ENCODE measurements at regions not wholly inside any gene's neighbourhood (a gene's known extent, or its start where the extent isn't known, plus 50 kb on each side); places are given as distances from the start of the nearest gene placed in this dataset.
A peak's percentile ranks its signal among the peaks of the same experiment; 100 is the strongest.
"Not testable (repeated sequence)": the region's sequence is repeated elsewhere in the genome, so short reads cannot be mapped to it uniquely, and the experiment has no call there.

DNA sequence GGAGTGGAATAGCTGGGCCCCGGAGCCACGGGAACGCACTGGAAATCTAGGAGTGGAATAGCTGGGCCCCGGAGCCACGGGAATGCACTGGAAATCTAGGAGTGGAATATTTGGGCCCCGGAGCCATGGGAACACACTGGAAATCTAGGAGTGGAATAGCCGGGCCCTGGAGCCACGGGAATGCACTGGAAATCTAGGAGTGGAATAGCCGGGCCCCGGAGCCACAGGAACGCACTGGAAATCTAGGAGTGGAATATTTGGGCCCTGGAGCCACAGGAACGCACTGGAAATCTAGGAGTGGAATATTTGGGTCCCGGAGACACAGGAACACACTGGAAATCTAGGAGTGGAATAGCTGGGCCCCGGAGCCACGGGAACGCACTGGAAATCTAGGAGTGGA lies 321.5 kb downstream of the THBS2 start:
- H3K27me3 ChIP-seq (ENCODE audit: control insufficient read depth in 2 of 2, insufficient read depth in 2 of 2, low read length in 2 of 2); H3K27ac ChIP-seq (ENCODE audit: low read depth in 2 of 2, low read length in 2 of 2); H3K4me3 ChIP-seq (ENCODE audit: low read length in 2 of 2); H3K9ac ChIP-seq (ENCODE audit: low read depth in 1 of 2, low read length in 2 of 2); H3K36me3 ChIP-seq (ENCODE audit: control insufficient read depth in 2 of 2, insufficient read depth in 2 of 2, low read length in 2 of 2); H3K4me1 ChIP-seq (ENCODE audit: control insufficient read depth in 2 of 2, insufficient read depth in 2 of 2, low read length in 2 of 2); H3K9me3 ChIP-seq (ENCODE audit: control insufficient read depth in 2 of 2, low read length in 2 of 2): not testable (repeated sequence)

DNA sequence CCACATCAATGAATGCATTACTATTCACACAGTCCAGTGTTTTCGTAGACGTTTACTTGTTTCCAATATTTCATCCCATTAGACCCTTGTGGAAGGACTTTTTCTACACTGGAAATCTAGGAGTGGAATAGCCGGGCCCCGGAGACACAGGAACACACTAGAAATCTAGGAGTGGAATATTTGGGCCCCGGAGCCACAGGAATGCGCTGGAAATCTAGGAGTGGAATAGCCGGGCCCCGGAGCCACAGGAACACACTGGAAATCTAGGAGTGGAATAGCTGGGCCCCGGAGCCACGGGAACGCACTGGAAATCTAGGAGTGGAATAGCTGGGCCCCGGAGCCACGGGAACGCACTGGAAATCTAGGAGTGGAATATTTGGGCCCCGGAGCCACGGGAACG lies 322.6 kb downstream of the THBS2 start:
- H3K4me1 ChIP-seq (ENCODE audit: control insufficient read depth in 2 of 2, insufficient read depth in 2 of 2, low read length in 2 of 2); H3K9me3 ChIP-seq (ENCODE audit: control insufficient read depth in 2 of 2, low read length in 2 of 2); H3K27me3 ChIP-seq (ENCODE audit: control insufficient read depth in 2 of 2, insufficient read depth in 2 of 2, low read length in 2 of 2); H3K9ac ChIP-seq (ENCODE audit: low read depth in 1 of 2, low read length in 2 of 2); H3K4me3 ChIP-seq (ENCODE audit: low read length in 2 of 2); H3K36me3 ChIP-seq (ENCODE audit: control insufficient read depth in 2 of 2, insufficient read depth in 2 of 2, low read length in 2 of 2); H3K27ac ChIP-seq (ENCODE audit: low read depth in 2 of 2, low read length in 2 of 2): not testable (repeated sequence)

GRCh38 chr6:168929871-168930450 lies 323.7 kb downstream of the THBS2 start:
- H3K27me3 ChIP-seq (ENCODE audit: control insufficient read depth in 2 of 2, insufficient read depth in 2 of 2, low read length in 2 of 2), result no peaks in the 10 kb centered on the region
- H3K4me1 ChIP-seq (ENCODE audit: control insufficient read depth in 2 of 2, insufficient read depth in 2 of 2, low read length in 2 of 2), result no peaks in the 10 kb centered on the region
- H3K9me3 ChIP-seq (ENCODE audit: control insufficient read depth in 2 of 2, low read length in 2 of 2), result no peaks in the 10 kb centered on the region
- no peaks in the 10 kb centered on the region for H3K36me3 ChIP-seq (ENCODE audit: control insufficient read depth in 2 of 2, insufficient read depth in 2 of 2, low read length in 2 of 2)
- H3K4me3 ChIP-seq (ENCODE audit: low read length in 2 of 2), result no peak overlapping the region
- no peak overlapping the region for H3K27ac ChIP-seq (ENCODE audit: low read depth in 2 of 2, low read length in 2 of 2)
- no peak overlapping the region for H3K9ac ChIP-seq (ENCODE audit: low read depth in 1 of 2, low read length in 2 of 2)

DNA sequence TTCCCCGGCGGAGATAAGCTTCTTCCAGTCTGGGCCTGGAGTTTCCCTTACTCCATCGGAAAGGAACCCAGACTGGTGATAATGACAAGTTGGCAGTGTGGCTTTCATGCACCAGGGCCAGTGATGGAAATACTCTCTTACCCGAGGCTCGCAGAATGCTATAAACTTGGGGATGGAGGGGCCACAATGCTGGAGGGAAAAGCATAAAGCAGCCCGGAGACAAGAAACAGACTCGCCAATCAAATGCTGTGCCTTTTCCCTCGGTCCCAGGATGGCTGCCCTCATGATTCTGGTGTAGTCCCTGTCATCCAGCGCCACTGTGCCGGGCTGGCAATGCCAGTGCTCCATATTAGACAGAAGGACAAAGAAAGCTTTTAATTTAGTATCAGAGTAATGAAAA lies 325.6 kb downstream of the THBS2 start:
- H3K9ac ChIP-seq (ENCODE audit: low read depth in 1 of 2, low read length in 2 of 2), result no peak overlapping the region
- H3K36me3 ChIP-seq (ENCODE audit: control insufficient read depth in 2 of 2, insufficient read depth in 2 of 2, low read length in 2 of 2), result no peaks in the 10 kb centered on the region
- no peaks in the 10 kb centered on the region for H3K9me3 ChIP-seq (ENCODE audit: control insufficient read depth in 2 of 2, low read length in 2 of 2)
- no peaks in the 10 kb centered on the region for H3K4me1 ChIP-seq (ENCODE audit: control insufficient read depth in 2 of 2, insufficient read depth in 2 of 2, low read length in 2 of 2)
- H3K4me3 ChIP-seq (ENCODE audit: low read length in 2 of 2), result no peak overlapping the region
- H3K27me3 ChIP-seq (ENCODE audit: control insufficient read depth in 2 of 2, insufficient read depth in 2 of 2, low read length in 2 of 2), result no peaks in the 10 kb centered on the region
- no peak overlapping the region for H3K27ac ChIP-seq (ENCODE audit: low read depth in 2 of 2, low read length in 2 of 2)

DNA sequence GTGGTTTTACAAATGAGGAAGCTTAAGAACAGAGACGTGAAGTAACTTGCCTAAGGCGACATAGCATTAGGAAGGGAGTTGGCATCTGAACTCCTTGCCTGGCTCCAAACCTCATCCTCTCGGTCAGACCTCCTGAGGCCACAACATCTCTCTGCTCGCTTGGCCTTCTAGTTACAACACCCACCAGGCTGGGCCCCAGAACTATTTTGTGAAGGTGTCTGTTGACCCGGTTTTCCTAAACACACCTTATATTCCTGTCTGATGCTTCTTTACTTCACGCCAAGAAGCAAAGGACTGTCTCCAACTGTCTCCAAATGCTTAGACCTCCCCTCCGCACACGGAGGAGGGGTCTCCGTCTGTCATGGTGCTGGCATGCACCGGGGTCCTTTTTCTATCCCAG lies 326.6 kb downstream of the THBS2 start:
- H3K27ac ChIP-seq (ENCODE audit: low read depth in 2 of 2, low read length in 2 of 2), result no peak overlapping the region
- no peaks in the 10 kb centered on the region for H3K9me3 ChIP-seq (ENCODE audit: control insufficient read depth in 2 of 2, low read length in 2 of 2)
- no peaks in the 10 kb centered on the region for H3K27me3 ChIP-seq (ENCODE audit: control insufficient read depth in 2 of 2, insufficient read depth in 2 of 2, low read length in 2 of 2)
- H3K9ac ChIP-seq (ENCODE audit: low read depth in 1 of 2, low read length in 2 of 2), result no peak overlapping the region
- H3K4me1 ChIP-seq (ENCODE audit: control insufficient read depth in 2 of 2, insufficient read depth in 2 of 2, low read length in 2 of 2), result no peaks in the 10 kb centered on the region
- H3K4me3 ChIP-seq (ENCODE audit: low read length in 2 of 2), result no peak overlapping the region
- H3K36me3 ChIP-seq (ENCODE audit: control insufficient read depth in 2 of 2, insufficient read depth in 2 of 2, low read length in 2 of 2), result no peaks in the 10 kb centered on the region

DNA sequence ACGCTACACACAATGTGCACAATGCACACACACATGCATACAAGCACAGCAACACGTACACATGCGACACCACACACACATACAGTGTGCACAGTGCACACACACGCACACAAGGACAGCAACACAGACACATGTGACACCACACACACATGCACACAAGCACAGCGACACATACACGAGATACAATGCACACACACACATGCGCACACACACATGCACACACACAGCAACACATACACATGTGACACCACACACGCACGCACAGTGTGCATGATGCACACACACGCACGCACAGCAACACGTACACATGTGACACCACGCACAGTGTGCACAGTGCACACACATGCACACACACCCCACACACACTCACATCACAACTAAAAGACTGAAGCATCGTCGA lies 327.3 kb downstream of the THBS2 start:
- H3K4me1 ChIP-seq (ENCODE audit: control insufficient read depth in 2 of 2, insufficient read depth in 2 of 2, low read length in 2 of 2), result no peaks in the 10 kb centered on the region
- no peak overlapping the region for H3K4me3 ChIP-seq (ENCODE audit: low read length in 2 of 2)
- no peak overlapping the region for H3K9ac ChIP-seq (ENCODE audit: low read depth in 1 of 2, low read length in 2 of 2)
- no peak overlapping the region for H3K27ac ChIP-seq (ENCODE audit: low read depth in 2 of 2, low read length in 2 of 2)
- H3K9me3 ChIP-seq (ENCODE audit: control insufficient read depth in 2 of 2, low read length in 2 of 2), result no peaks in the 10 kb centered on the region
- H3K36me3 ChIP-seq (ENCODE audit: control insufficient read depth in 2 of 2, insufficient read depth in 2 of 2, low read length in 2 of 2), result no peaks in the 10 kb centered on the region
- H3K27me3 ChIP-seq (ENCODE audit: control insufficient read depth in 2 of 2, insufficient read depth in 2 of 2, low read length in 2 of 2), result no peaks in the 10 kb centered on the region

DNA sequence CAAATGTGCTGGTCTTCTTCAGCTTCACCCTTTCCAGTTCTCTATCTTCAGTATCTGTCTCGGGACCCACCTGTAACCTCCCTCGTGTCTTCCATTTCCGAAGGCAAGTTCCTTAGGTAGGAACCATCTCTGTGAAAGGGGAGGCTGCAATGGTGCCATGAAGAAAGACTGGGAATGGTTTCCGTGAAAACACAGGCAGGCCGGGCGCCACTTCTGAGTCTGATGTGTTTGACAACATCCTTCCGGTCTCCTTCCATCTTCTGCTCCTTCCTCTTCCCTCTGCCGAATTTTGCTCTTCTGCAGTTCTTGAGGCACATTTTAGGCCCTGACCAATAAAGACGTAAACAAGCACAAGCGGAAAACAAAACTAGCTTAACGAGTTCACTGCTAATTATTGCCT lies 328.0 kb downstream of the THBS2 start:
- no peaks in the 10 kb centered on the region for H3K36me3 ChIP-seq (ENCODE audit: control insufficient read depth in 2 of 2, insufficient read depth in 2 of 2, low read length in 2 of 2)
- no peak overlapping the region for H3K27ac ChIP-seq (ENCODE audit: low read depth in 2 of 2, low read length in 2 of 2)
- H3K4me1 ChIP-seq (ENCODE audit: control insufficient read depth in 2 of 2, insufficient read depth in 2 of 2, low read length in 2 of 2), result peaks cover 1 to 2% of the 10 kb centered on the region in 2 donors
- H3K27me3 ChIP-seq (ENCODE audit: control insufficient read depth in 2 of 2, insufficient read depth in 2 of 2, low read length in 2 of 2), result no peaks in the 10 kb centered on the region
- no peak overlapping the region for H3K4me3 ChIP-seq (ENCODE audit: low read length in 2 of 2)
- H3K9ac ChIP-seq (ENCODE audit: low read depth in 1 of 2, low read length in 2 of 2), result no peak overlapping the region
- H3K9me3 ChIP-seq (ENCODE audit: control insufficient read depth in 2 of 2, low read length in 2 of 2), result no peaks in the 10 kb centered on the region

DNA sequence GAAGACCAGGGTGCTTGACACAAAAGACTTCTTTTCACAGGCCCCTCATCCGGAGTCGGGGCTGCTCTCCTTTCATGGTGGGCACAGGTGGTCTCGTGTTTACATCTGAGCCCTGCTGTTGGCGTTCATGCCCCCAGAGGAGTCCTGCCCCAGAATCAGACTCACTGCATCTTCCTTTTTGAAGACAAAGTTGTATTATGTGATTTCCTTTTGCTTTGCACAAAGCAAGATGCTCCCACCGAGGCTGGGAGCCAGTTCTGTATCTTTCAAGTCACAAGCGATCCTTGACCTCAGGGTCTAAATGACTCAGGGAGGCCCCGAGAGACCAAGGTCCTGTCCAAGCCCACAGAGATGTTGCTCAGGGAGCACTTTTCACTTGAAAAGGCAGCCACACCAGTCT lies 330.5 kb downstream of the THBS2 start:
- peaks cover 10 to 13% of the 10 kb centered on the region in 2 donors for H3K4me1 ChIP-seq (ENCODE audit: control insufficient read depth in 2 of 2, insufficient read depth in 2 of 2, low read length in 2 of 2)
- H3K27me3 ChIP-seq (ENCODE audit: control insufficient read depth in 2 of 2, insufficient read depth in 2 of 2, low read length in 2 of 2), result no peaks in the 10 kb centered on the region
- H3K4me3 ChIP-seq (ENCODE audit: low read length in 2 of 2), result no peak overlapping the region
- H3K9me3 ChIP-seq (ENCODE audit: control insufficient read depth in 2 of 2, low read length in 2 of 2), result no peaks in the 10 kb centered on the region
- no peak overlapping the region for H3K9ac ChIP-seq (ENCODE audit: low read depth in 1 of 2, low read length in 2 of 2)
- no peak overlapping the region for H3K27ac ChIP-seq (ENCODE audit: low read depth in 2 of 2, low read length in 2 of 2)
- no peaks in the 10 kb centered on the region for H3K36me3 ChIP-seq (ENCODE audit: control insufficient read depth in 2 of 2, insufficient read depth in 2 of 2, low read length in 2 of 2)

GRCh38 chr6:168922436-168922835 lies 331.2 kb downstream of the THBS2 start:
- Histone ChIP-seq H3K27me3 (ENCODE audit: control insufficient read depth in 2 of 2, insufficient read depth in 2 of 2, low read length in 2 of 2) (no peaks in the 10 kb centered on the region), H3K36me3 (ENCODE audit: control insufficient read depth in 2 of 2, insufficient read depth in 2 of 2, low read length in 2 of 2) (no peaks in the 10 kb centered on the region), H3K9me3 (ENCODE audit: control insufficient read depth in 2 of 2, low read length in 2 of 2) (no peaks in the 10 kb centered on the region), H3K4me3 (ENCODE audit: low read length in 2 of 2) (no peak overlapping the region), H3K9ac (ENCODE audit: low read depth in 1 of 2, low read length in 2 of 2) (no peak overlapping the region), H3K4me1 (ENCODE audit: control insufficient read depth in 2 of 2, insufficient read depth in 2 of 2, low read length in 2 of 2) (peaks cover 10 to 13% of the 10 kb centered on the region in 2 donors), H3K27ac (ENCODE audit: low read depth in 2 of 2, low read length in 2 of 2) (no peak overlapping the region)

- Histone ChIP-seq H3K27ac (ENCODE audit: low read depth in 2 of 2, low read length in 2 of 2) (peak overlapping the region; percentile 56 to 68), H3K36me3 (ENCODE audit: control insufficient read depth in 2 of 2, insufficient read depth in 2 of 2, low read length in 2 of 2) (no peaks in the 10 kb centered on the region)
Measured at GRCh38 chr6:168920289-168920688, 333.4 kb downstream of the THBS2 start.

More at GRCh38 chr6:168920289-168920688, 333.4 kb downstream of the THBS2 start:
- no peaks in the 10 kb centered on the region for H3K9me3 ChIP-seq (ENCODE audit: control insufficient read depth in 2 of 2, low read length in 2 of 2)
- peaks cover 19 to 28% of the 10 kb centered on the region in 2 donors for H3K4me1 ChIP-seq (ENCODE audit: control insufficient read depth in 2 of 2, insufficient read depth in 2 of 2, low read length in 2 of 2)
- H3K4me3 ChIP-seq (ENCODE audit: low read length in 2 of 2), result peak overlapping the region; percentile 33 to 42
- H3K9ac ChIP-seq (ENCODE audit: low read depth in 1 of 2, low read length in 2 of 2), result no peak overlapping the region
- H3K27me3 ChIP-seq (ENCODE audit: control insufficient read depth in 2 of 2, insufficient read depth in 2 of 2, low read length in 2 of 2), result no peaks in the 10 kb centered on the region
